ENCODE measurements at regions not wholly inside any gene's neighbourhood (a gene's known extent, or its start where the extent isn't known, plus 50 kb on each side); places are given as distances from the start of the nearest gene placed in this dataset.

DNA sequence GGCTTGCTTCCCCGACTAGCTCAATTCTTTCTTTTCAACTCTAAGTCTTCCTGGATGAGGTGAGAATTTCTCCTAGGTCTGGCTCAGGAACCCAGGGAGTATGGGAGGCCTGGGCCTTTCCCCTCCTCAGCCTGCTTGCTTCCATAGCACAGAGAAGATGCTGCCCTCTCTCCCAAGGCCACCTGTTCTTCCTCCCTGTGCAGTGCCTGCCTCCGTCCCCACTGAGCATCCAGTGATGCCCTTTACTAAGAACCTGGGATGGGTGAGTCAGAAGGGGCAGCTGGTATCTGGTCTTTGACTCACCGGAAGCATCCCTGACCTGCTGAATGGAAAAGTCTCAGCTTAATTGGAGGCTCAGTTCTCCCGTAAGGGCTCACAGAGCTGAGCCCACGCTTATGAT, 607.9 kb downstream of the BUD13 start:
- TF ChIP-seq FOXM1 (IDR thresholded peaks at IDR 0.05; ENCODE audit: borderline replicate concordance, low read depth): no peak
- no peak for TF ChIP-seq RAD21 (IDR thresholded peaks at IDR 0.05; ENCODE audit: low read depth)
- no peak for TF ChIP-seq EP300 (IDR thresholded peaks at IDR 0.05; ENCODE audit: borderline replicate concordance)
- TF ChIP-seq TEAD4 (IDR thresholded peaks at IDR 0.05): no peak
- TF ChIP-seq, protein P1, sequence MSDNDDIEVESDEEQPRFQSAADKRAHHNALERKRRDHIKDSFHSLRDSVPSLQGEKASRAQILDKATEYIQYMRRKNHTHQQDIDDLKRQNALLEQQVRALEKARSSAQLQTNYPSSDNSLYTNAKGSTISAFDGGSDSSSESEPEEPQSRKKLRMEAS (IDR thresholded peaks at IDR 0.05): no peak
- no peak for TF ChIP-seq CREB1 (IDR thresholded peaks at IDR 0.05; ENCODE audit: low read depth)
- TF ChIP-seq TAF1 (IDR thresholded peaks at IDR 0.05; ENCODE audit: low read depth): no peak
- TF ChIP-seq, protein P2, sequence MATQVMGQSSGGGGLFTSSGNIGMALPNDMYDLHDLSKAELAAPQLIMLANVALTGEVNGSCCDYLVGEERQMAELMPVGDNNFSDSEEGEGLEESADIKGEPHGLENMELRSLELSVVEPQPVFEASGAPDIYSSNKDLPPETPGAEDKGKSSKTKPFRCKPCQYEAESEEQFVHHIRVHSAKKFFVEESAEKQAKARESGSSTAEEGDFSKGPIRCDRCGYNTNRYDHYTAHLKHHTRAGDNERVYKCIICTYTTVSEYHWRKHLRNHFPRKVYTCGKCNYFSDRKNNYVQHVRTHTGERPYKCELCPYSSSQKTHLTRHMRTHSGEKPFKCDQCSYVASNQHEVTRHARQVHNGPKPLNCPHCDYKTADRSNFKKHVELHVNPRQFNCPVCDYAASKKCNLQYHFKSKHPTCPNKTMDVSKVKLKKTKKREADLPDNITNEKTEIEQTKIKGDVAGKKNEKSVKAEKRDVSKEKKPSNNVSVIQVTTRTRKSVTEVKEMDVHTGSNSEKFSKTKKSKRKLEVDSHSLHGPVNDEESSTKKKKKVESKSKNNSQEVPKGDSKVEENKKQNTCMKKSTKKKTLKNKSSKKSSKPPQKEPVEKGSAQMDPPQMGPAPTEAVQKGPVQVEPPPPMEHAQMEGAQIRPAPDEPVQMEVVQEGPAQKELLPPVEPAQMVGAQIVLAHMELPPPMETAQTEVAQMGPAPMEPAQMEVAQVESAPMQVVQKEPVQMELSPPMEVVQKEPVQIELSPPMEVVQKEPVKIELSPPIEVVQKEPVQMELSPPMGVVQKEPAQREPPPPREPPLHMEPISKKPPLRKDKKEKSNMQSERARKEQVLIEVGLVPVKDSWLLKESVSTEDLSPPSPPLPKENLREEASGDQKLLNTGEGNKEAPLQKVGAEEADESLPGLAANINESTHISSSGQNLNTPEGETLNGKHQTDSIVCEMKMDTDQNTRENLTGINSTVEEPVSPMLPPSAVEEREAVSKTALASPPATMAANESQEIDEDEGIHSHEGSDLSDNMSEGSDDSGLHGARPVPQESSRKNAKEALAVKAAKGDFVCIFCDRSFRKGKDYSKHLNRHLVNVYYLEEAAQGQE (IDR thresholded peaks at IDR 0.05; ENCODE audit: low read depth): no peak
- TF ChIP-seq NFIC (IDR thresholded peaks at IDR 0.05): no peak

Measured in Ishikawa (cell line).